GM12865 (cell line): ENCODE measurements at regions not wholly inside any gene's neighbourhood (a gene's known extent, or its start where the extent isn't known, plus 50 kb on each side); places are given as distances from the start of the nearest gene placed in this dataset.
"Not testable (repeated sequence)": the region's sequence is repeated elsewhere in the genome, so short reads cannot be mapped to it uniquely, and the experiment has no call there.

Experiments used
- DNase-seq: peaks from one replicate; pipeline ENCODE4 v3.0.0; 2010; ENCODE audit warnings: low read depth
- H3K4me3 ChIP-seq: 2 replicates; pipeline ENCODE4 v1.5.1; 2011; ENCODE audit warnings: mild to moderate bottlenecking, low read depth, low read length, control low read depth
- CTCF ChIP-seq: IDR thresholded peaks from 2 replicates; pipeline ENCODE4 v1.5.1; 2011; ENCODE audit warnings: low read length, control low read depth, low read depth, inconsistent platforms; ENCODE audit not compliant: insufficient read depth; ENCODE audit errors: missing control alignments

- TF ChIP-seq CTCF = no peak
- no peak overlapping the region for H3K4me3 ChIP-seq
- DNase-seq = no peak
Measured at GRCh38 chr2:21892140-21892539, 768.4 kb downstream of the TDRD15 start.

- no peak for TF ChIP-seq CTCF
- DNase-seq = no peak
- no peak overlapping the region for H3K4me3 ChIP-seq
Measured at GRCh38 chr2:21895200-21895599, 771.4 kb downstream of the TDRD15 start.

GRCh38 chr2:21908712-21909380 lies 785.1 kb downstream of the TDRD15 start:
- not testable (repeated sequence) for H3K4me3 ChIP-seq, DNase-seq

GRCh38 chr2:21910832-21911507 lies 787.2 kb downstream of the TDRD15 start:
- DNase-seq = peak; percentile 28
- no peak for TF ChIP-seq CTCF

GRCh38 chr2:21912405-21912804 lies 788.6 kb downstream of the TDRD15 start:
- no peak for TF ChIP-seq CTCF
- no peak overlapping the region for H3K4me3 ChIP-seq
- no peak for DNase-seq

More at GRCh38 chr2:21910832-21911507, 787.2 kb downstream of the TDRD15 start:
- no peak overlapping the region; the same call in 1 of the 2 replicates for H3K4me3 ChIP-seq

GRCh38 chr2:21915201-21915600 lies 791.4 kb downstream of the TDRD15 start:
- TF ChIP-seq CTCF = no peak
- DNase-seq = no peak
- no peak overlapping the region for H3K4me3 ChIP-seq

- DNase-seq = no peak
- TF ChIP-seq CTCF = no peak
- H3K4me3 ChIP-seq = no peak overlapping the region
Measured at GRCh38 chr2:21916934-21917522, 793.3 kb downstream of the TDRD15 start.
